HEK293 (cell line): ENCODE measurements at regions not wholly inside any gene's neighbourhood (a gene's known extent, or its start where the extent isn't known, plus 50 kb on each side); places are given as distances from the start of the nearest gene placed in this dataset.

ENCODE experiments used
- IKZF3 ChIP-seq: fragments of 450-650 bp; IDR thresholded peaks from 2 replicates; pipeline ENCODE4 v1.5.0; 2018; ENCODE audit warnings: missing biosample characterization, mild to moderate bottlenecking, missing genetic modification characterization, moderate library complexity
- ZNF549 ChIP-seq: fragments of 450-650 bp; IDR thresholded peaks from 2 replicates; pipeline ENCODE4 v1.5.1; 2018; ENCODE audit warnings: missing biosample characterization, missing genetic modification characterization, mild to moderate bottlenecking, inconsistent platforms, moderate library complexity
- TF ChIP-seq, protein P1 (sequence below): fragments of 450-650 bp; formaldehyde crosslinking; IDR thresholded peaks from 2 replicates; pipeline ENCODE4 v1.5.1; 2016; ENCODE audit warnings: missing biosample characterization, missing genetic modification characterization

DNA sequence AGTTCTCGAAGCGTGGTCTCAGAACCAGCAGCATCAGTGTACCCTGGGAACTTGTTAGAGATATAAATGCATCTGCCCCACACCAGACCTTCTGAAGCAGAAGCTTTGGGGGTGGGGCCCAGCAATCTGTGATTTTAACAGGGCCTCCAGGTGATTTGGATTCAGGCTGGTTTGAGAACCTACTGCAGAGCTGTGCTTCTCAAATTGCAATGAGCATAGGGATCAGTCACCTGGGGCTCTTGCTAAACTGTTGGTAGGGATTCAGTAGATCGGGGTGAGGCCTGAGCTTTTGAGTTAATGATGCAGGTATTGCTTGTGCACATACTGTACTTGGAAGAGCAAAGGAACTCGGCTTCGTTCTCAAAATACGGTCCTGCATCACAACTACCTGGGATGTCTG, 243.6 kb upstream of the PODXL start:
- no peak for TF ChIP-seq IKZF3 (tag by site-specific recombination)
- TF ChIP-seq, protein P1, sequence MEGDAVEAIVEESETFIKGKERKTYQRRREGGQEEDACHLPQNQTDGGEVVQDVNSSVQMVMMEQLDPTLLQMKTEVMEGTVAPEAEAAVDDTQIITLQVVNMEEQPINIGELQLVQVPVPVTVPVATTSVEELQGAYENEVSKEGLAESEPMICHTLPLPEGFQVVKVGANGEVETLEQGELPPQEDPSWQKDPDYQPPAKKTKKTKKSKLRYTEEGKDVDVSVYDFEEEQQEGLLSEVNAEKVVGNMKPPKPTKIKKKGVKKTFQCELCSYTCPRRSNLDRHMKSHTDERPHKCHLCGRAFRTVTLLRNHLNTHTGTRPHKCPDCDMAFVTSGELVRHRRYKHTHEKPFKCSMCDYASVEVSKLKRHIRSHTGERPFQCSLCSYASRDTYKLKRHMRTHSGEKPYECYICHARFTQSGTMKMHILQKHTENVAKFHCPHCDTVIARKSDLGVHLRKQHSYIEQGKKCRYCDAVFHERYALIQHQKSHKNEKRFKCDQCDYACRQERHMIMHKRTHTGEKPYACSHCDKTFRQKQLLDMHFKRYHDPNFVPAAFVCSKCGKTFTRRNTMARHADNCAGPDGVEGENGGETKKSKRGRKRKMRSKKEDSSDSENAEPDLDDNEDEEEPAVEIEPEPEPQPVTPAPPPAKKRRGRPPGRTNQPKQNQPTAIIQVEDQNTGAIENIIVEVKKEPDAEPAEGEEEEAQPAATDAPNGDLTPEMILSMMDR (tag by site-specific recombination) = no peak
- TF ChIP-seq ZNF549 = no peak
